ENCODE measurements at regions not wholly inside any gene's neighbourhood (a gene's known extent, or its start where the extent isn't known, plus 50 kb on each side); places are given as distances from the start of the nearest gene placed in this dataset.

- no peak for DNase-seq
These were observed 426.2 kb downstream of the NR2F2 start for GRCh38 chr15:96756656-96757055.

- no peak for DNase-seq
These were observed 432.1 kb downstream of the NR2F2 start for GRCh38 chr15:96762566-96762965.

- no peak for DNase-seq
These were observed 434.0 kb downstream of the NR2F2 start for GRCh38 chr15:96764501-96764900.

GRCh38 chr15:96764946-96765345, 434.4 kb downstream of the NR2F2 start:
- DNase-seq: no peak

- no peak for DNase-seq
These were observed 435.9 kb downstream of the NR2F2 start for GRCh38 chr15:96766366-96766765.

- DNase-seq: no peak
These were observed 437.4 kb downstream of the NR2F2 start for GRCh38 chr15:96767703-96768434.

GRCh38 chr15:96768435-96768789, 437.9 kb downstream of the NR2F2 start:
- DNase-seq: no peak

- DNase-seq: no peak
These were observed 440.5 kb downstream of the NR2F2 start for GRCh38 chr15:96771035-96771434.

- DNase-seq: no peak
These were observed 443.7 kb downstream of the NR2F2 start for GRCh38 chr15:96774216-96774615.

GRCh38 chr15:96783746-96784145, 453.2 kb downstream of the NR2F2 start:
- no peak for DNase-seq

GRCh38 chr15:96790004-96790403, 459.5 kb downstream of the NR2F2 start:
- DNase-seq: no peak

- no peak for DNase-seq
These were observed 461.7 kb downstream of the NR2F2 start for GRCh38 chr15:96792216-96792615.

- no peak for DNase-seq
These were observed 466.3 kb downstream of the NR2F2 start for GRCh38 chr15:96796841-96797240.

- no peak for DNase-seq
These were observed 471.2 kb downstream of the NR2F2 start for GRCh38 chr15:96801576-96802150.

GRCh38 chr15:96802611-96803255, 472.2 kb downstream of the NR2F2 start:
- DNase-seq: no peak

- DNase-seq: no peak
These were observed 474.3 kb downstream of the NR2F2 start for GRCh38 chr15:96804754-96805153.

GRCh38 chr15:96807361-96807760, 476.9 kb downstream of the NR2F2 start:
- DNase-seq: no peak

- DNase-seq: no peak
These were observed 487.4 kb downstream of the NR2F2 start for GRCh38 chr15:96817900-96818299.

GRCh38 chr15:96818861-96819260, 488.4 kb downstream of the NR2F2 start:
- no peak for DNase-seq

- no peak for DNase-seq
These were observed 497.5 kb downstream of the NR2F2 start for GRCh38 chr15:96827981-96828380.

GRCh38 chr15:96837241-96837970, 506.9 kb downstream of the NR2F2 start:
- no peak for DNase-seq

- DNase-seq: no peak
These were observed 507.6 kb downstream of the NR2F2 start for GRCh38 chr15:96838081-96838480.

GRCh38 chr15:96849271-96849900, 518.9 kb downstream of the NR2F2 start:
- DNase-seq: no peak

Data from activated CD4-positive, alpha-beta T cell treated with anti-CD3 and anti-CD28 coated beads for 48 hours (primary cell).